GM21786 (cell line): ENCODE measurements at regions not wholly inside any gene's neighbourhood (a gene's known extent, or its start where the extent isn't known, plus 50 kb on each side); places are given as distances from the start of the nearest gene placed in this dataset.

Experiments used
- ATAC-seq: cut with Tn5 transposase; IDR thresholded peaks from one replicate; pipeline ENCODE4 v1.9.1; 2021; ENCODE audit not compliant: unreplicated experiment

DNA sequence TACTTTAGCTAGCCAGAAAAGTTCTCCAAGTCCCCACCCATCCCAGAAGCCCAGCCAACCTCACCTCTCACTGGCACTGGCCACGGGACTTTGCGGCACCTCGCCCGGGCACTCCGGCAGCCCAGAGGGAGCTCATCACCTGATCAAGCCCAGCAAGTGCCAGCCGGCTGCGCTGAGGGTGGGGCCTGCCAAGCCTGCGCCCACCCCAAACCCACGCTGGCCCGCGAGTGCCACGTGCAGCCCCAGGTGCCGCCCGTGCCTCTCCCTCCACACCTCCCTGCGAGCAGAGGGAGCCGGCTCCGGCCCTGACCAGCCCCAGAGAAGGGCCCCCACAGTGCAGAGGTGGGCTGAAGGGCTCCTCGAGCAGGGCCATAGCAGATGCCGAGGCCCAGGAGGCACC is 585.0 kb upstream of the HS6ST1 start:
- ATAC-seq = no peak

DNA sequence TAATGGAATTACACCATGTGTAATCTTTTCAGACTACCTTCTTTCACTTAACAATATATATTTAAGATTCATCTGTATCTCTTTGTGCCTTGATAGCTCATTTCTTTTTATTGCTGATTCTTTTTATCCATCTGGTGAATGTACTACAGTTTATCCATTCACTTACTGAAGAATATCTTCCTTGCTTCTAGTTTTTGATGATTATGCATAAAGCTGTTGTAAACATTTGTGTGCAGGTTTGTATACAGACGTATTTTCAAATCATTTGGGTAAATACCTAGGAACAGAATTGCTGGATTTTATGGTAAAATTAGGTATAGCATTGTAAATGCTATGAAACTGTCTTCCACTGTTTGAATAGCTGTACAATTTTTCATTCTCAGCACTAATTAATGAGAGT is 592.6 kb upstream of the HS6ST1 start:
- no peak for ATAC-seq

GRCh38 chr2:128914320-128914719 is 595.7 kb upstream of the HS6ST1 start:
- ATAC-seq = no peak

- no peak for ATAC-seq
Observed at GRCh38 chr2:128921751-128922150, 603.1 kb upstream of the HS6ST1 start.

DNA sequence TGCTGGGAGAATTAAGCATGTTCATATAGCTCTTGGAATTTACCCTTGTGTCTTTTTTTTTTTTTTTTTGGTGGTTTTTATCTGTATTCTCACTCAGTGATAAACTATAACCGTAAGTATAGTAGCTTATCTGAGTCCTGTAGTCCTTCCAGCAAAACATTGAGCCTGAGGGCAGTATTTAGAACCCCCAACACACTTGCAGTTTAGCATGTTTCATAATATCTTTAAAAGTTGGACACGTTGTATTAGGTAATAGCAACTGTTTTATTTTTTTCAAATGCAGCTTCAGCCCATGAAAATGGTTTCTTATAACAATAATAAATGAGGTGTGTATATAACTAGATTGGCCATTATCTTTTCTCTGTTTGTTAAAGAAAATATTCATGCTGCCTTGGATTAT is 603.5 kb upstream of the HS6ST1 start:
- ATAC-seq = no peak

- no peak for ATAC-seq
Observed at GRCh38 chr2:128925631-128926030, 607.0 kb upstream of the HS6ST1 start.

DNA sequence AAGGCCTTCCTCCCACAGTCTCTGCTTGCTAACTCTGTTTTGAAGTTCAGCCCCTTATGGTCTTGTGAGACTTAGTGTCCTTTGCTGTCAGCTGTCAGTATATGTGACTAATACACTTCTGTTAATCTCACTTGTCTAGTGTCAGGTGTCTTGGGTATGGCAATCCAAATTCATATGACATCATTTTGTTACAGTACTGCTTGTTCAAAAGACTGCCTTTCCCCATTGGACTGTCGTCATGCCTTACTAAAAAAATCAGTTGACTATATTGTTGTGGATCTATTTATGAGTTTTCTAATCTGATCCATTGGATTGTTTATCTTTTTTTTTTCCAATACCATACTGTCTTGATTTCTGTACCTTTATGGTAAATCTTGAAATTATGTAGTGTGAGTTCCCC is 611.4 kb upstream of the HS6ST1 start:
- ATAC-seq = no peak

DNA sequence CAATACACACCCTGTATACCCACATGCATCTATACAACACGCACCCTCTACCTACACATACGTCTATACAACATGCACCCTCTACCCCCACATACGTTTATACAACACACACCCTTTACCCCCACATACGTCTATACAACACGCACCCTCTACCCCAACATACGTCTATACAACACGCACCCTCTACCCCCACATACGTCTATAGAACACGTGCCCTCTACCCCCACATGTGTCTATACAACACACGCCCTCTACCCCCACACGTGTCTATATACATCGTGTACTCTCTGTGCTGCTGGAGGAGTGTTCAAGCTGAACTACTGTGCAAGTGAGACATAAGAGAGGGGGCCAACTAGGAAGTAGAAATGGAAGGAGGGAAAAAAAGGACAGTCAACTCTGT is 621.7 kb upstream of the HS6ST1 start:
- ATAC-seq = no peak

DNA sequence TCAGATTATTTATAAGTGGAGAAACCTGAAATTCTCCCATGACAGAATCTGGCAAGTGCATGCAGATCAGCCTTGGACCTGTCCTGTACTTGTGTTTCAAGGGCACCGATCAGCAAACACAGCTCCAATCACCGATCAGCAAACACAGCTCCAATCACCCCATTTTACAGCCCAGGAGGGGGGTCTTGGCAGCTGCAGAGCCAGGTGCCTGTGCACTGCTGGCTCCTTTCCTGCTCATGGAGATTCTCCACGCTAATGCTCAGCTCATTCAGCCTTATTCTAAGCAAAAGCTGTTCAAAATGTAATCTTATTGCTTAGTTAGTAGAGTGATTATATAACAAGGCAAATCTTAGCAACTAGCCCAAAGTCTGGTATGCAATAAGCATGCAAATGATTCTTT is 623.1 kb upstream of the HS6ST1 start:
- ATAC-seq = no peak

- ATAC-seq = no peak
Observed at GRCh38 chr2:128949360-128949759, 630.7 kb upstream of the HS6ST1 start.

GRCh38 chr2:128950758-128951157 is 632.1 kb upstream of the HS6ST1 start:
- ATAC-seq = no peak

- no peak for ATAC-seq
Observed at GRCh38 chr2:128958241-128958640, 639.6 kb upstream of the HS6ST1 start.

DNA sequence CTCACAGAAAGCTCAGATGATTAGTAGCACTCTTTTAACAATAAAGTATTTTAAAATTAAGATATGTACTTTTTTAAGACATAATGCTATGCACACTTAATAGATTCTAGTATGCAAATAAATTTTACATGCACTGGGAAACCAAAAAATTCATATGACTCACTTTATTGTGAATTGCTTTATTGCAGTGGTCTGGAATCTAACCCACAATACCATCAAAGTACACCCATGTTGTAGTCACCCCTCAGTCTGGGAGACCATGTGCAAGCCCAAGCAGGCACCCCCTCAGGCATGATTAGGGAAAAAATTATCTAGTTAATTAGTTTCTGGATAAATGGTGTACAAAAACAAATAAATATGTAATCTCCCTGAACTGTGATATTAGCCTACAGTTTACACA is 649.0 kb upstream of the HS6ST1 start:
- no peak for ATAC-seq

DNA sequence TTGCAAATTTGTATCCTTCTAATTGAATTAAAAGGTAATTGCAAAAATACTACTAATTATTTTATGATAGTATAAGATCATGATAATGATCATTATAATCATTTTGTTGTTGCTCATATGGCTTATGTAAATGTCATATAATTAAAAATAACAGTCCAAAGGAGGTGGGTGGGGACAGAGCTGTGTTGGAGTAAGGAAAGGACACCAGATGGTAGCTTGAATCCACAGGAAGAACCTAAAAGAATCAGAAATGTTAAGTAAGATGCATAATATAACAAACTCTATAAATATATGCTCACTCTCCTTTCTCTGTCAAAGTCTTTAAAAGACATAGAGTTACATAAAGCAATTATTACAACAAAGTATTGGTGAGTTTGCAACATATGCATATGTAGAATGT is 650.7 kb upstream of the HS6ST1 start:
- ATAC-seq = no peak

DNA sequence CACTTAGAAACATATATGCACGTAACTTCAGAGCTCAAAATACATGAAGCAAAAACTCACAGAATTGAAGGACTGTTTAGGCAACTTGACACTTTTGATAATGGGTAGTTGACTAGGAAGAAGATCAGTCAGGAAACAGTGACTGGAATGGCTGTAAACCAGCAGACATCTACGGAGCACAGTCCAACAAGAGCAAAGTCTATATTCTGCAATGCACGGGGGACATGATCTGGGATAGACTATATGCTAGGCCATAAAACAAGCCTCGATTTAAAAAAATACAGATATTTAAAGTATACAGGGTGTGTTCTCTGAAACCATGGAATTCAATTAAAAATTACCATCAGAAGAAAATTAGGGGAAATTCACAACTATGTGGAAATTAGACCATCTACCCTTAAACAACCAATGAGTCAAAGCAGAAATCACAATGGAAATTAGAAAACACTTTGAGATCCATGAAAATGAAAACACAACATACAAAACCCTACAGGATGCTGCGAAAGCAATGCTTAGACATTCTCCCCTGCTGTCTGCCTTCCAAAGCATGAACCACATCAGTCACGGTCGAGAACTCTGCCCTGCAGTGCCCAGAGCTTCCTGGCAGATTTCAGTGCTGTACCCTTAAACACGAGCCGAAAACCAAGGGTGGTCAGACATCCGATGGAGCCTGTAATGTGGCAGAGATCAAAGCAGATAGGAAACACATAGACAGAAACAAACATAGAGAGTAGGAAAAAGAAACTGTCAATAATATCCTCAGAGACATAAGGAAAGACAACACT is 651.9 kb upstream of the HS6ST1 start:
- ATAC-seq = no peak

DNA sequence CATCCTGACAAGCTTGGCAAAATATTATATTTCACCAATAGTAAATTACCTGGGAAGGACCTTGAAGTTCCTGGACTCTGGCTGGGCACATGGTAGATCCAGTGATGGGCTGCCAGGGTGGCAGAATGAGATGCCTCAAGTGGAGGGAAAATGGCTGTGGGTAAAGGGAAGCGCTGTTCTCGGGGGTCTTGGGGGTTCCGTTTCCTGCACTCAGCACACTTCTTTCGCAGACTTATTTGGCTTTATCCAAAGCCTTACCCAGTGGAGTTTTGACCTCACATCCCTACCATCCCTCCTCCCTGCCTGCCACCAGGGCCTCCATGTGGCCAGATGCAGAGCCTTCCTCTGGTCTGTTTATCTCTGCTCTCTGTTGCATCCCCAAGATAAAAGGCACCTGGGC is 654.9 kb upstream of the HS6ST1 start:
- ATAC-seq = no peak

DNA sequence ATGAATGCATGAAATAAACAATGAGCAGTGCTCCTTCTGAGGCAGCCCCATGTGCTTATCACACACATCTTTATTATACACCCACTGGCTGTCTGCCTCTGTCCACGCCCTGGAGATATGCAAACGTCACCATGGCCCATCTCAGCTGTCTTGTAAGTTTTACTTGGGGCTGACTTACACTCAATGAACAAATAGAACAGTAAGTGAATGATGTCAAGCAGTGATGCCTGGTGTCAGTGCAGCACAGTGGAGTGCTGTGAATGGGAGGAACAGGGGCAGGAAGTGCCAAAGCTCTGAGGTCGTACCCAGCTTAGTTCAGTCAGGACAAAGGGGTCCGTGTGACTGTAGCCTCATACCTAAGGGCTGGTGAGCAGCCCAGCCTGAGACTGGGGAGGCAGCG is 659.5 kb upstream of the HS6ST1 start:
- ATAC-seq = no peak

DNA sequence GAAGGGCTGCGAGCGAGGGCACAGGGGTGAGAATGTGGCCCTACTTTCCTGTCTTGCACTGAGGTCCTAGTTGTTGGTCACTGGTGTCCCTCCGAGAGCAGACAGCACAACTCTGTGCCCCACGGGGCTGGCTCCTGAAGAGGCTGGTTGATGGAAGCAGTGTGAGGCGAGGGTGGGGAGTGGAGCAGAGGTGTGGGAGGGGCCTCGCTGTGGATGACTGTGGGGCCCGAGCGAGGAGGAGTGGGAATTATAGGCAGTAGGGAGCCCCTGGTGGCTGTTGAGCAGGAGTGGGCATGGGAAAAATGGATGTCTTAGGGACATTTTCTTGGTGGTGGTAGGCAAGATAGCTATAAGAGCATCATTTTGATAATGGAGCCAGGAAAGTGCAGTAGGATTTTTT is 660.5 kb upstream of the HS6ST1 start:
- ATAC-seq = no peak

- ATAC-seq = no peak
Observed at GRCh38 chr2:128980475-128980874, 661.8 kb upstream of the HS6ST1 start.

- ATAC-seq = no peak
Observed at GRCh38 chr2:128981353-128981752, 662.7 kb upstream of the HS6ST1 start.

GRCh38 chr2:128982001-128982400 is 663.3 kb upstream of the HS6ST1 start:
- ATAC-seq = no peak

DNA sequence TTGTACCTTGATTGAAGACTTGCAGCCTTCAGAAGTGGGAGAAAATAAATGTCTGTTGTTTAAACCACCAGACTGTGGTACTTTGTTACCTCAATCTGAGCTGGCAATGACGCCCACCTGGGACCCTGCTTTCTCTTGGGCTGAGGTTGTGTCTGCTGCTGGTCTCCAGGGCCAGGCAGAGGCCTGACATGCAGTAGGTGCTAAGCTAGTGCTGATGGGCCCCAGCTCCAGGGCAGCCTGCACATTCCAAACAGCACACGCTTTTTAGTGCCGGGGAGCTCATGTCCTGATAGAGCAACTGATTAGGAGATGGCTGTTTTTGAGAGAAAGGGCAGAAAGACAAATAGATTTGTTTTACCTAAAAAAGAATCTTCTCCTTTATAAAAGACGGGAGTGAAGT is 664.0 kb upstream of the HS6ST1 start:
- no peak for ATAC-seq

DNA sequence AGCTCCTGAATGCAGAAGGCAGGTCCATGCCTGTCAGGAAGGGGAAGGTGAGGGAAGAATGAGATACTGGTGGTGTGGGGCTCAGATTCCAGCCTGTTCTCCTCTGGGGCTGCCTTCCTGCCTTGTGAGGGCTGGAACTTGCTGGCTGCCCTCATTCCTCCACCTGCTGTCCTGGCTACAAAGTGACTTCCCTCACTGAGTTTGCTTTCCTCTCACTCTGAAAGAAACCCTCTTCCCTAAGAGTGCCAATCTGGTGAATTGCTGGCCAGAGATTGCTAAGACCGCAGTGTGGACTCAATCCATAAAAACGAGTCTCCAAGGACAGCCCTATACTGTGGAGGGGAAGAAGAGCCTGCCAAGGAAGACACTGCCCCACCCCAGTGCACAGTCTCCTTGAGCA is 664.4 kb upstream of the HS6ST1 start:
- ATAC-seq = no peak
